ENCODE measurements at regions not wholly inside any gene's neighbourhood (a gene's known extent, or its start where the extent isn't known, plus 50 kb on each side); places are given as distances from the start of the nearest gene placed in this dataset.

- DNase-seq (ENCODE audit: low read depth): peak; percentile 34
- peak; percentile 51 for TF ChIP-seq CTCF (IDR thresholded peaks at IDR 0.05; ENCODE audit: control insufficient read depth, insufficient read depth, low read depth, low read length, missing control alignments)
- H3K4me3 ChIP-seq (ENCODE audit: control insufficient read depth, low read depth, low read length): no peak overlapping the region
Observed at GRCh38 chr2:129849559-129850160, 129.8 kb upstream of the RAB6C start.

- no peak for DNase-seq (ENCODE audit: low read depth)
- TF ChIP-seq CTCF (IDR thresholded peaks at IDR 0.05; ENCODE audit: control insufficient read depth, insufficient read depth, low read depth, low read length, missing control alignments): no peak
- no peak overlapping the region for H3K4me3 ChIP-seq (ENCODE audit: control insufficient read depth, low read depth, low read length)
Observed at GRCh38 chr2:129857200-129857599, 122.3 kb upstream of the RAB6C start.

- no peak for DNase-seq (ENCODE audit: low read depth)
- no peak for TF ChIP-seq CTCF (IDR thresholded peaks at IDR 0.05; ENCODE audit: control insufficient read depth, insufficient read depth, low read depth, low read length, missing control alignments)
- no peak overlapping the region for H3K4me3 ChIP-seq (ENCODE audit: control insufficient read depth, low read depth, low read length)
Observed at GRCh38 chr2:129859175-129859574, 120.3 kb upstream of the RAB6C start.

GRCh38 chr2:129860088-129860487 lies 119.4 kb upstream of the RAB6C start:
- TF ChIP-seq CTCF (IDR thresholded peaks at IDR 0.05; ENCODE audit: control insufficient read depth, insufficient read depth, low read depth, low read length, missing control alignments): no peak
- H3K4me3 ChIP-seq (ENCODE audit: control insufficient read depth, low read depth, low read length): no peak overlapping the region
- DNase-seq (ENCODE audit: low read depth): no peak

GRCh38 chr2:129861666-129862288 lies 117.7 kb upstream of the RAB6C start:
- no peak overlapping the region for H3K4me3 ChIP-seq (ENCODE audit: control insufficient read depth, low read depth, low read length)
- DNase-seq (ENCODE audit: low read depth): no peak
- no peak for TF ChIP-seq CTCF (IDR thresholded peaks at IDR 0.05; ENCODE audit: control insufficient read depth, insufficient read depth, low read depth, low read length, missing control alignments)

GRCh38 chr2:129862668-129863067 lies 116.8 kb upstream of the RAB6C start:
- DNase-seq (ENCODE audit: low read depth): no peak
- TF ChIP-seq CTCF (IDR thresholded peaks at IDR 0.05; ENCODE audit: control insufficient read depth, insufficient read depth, low read depth, low read length, missing control alignments): no peak
- H3K4me3 ChIP-seq (ENCODE audit: control insufficient read depth, low read depth, low read length): no peak overlapping the region
